Gastrocnemius medialis (tissue), 4 donors: ENCODE measurements at regions not wholly inside any gene's neighbourhood (a gene's known extent, or its start where the extent isn't known, plus 50 kb on each side); places are given as distances from the start of the nearest gene placed in this dataset.

Experiments used
- CTCF ChIP-seq, 5 experiments: fragments of 450-650 bp in 3 of 5; fragments of 200-600 bp in 2 of 5; sonication (generic) in 2 of 5; IDR thresholded peaks in 4 of 5; conservative IDR thresholded peaks in 1 of 5; 1 replicate in 4 of 5; 2 replicates in 1 of 5; pipeline ENCODE4 v1.5.1; 2016 to 2019; ENCODE audit warnings: antibody characterized with exemption in 5 of 5, mild to moderate bottlenecking in 3 of 5, moderate library complexity in 3 of 5
- POLR2A ChIP-seq, 2 donors: fragments of 450-650 bp; IDR thresholded peaks; one replicate each; pipeline ENCODE4 v1.6.1; 2017; ENCODE audit warnings: antibody characterized with exemption in 2 of 2, mild to moderate bottlenecking in 2 of 2, moderate library complexity in 2 of 2

- TF ChIP-seq CTCF (IDR thresholded peaks at IDR 0.05 in 4 of 5, conservative IDR thresholded peaks at IDR 0.05 in 1 of 5) (no peak), POLR2A (IDR thresholded peaks at IDR 0.05) (no peak)
Observed at GRCh38 chr3:24589513-24589851, 94.8 kb upstream of the THRB start.
